ENCODE measurements at regions not wholly inside any gene's neighbourhood (a gene's known extent, or its start where the extent isn't known, plus 50 kb on each side); places are given as distances from the start of the nearest gene placed in this dataset.

- Histone ChIP-seq H3K36me3 (no peaks in the 10 kb centered on the region), H3K9me3 (no peaks in the 10 kb centered on the region), H3K27ac (no peak overlapping the region), H3K27me3 (no peaks in the 10 kb centered on the region), H3K4me3 (no peak overlapping the region), H3K4me1 (peaks cover 0 to 15% (median 5%) of the 10 kb centered on the region in 4 donors)
- no peak for DNase-seq
- no peak for TF ChIP-seq CTCF (IDR thresholded peaks at IDR 0.05)
- intact Hi-C loops (cut with DNase I; ENCODE audit: low total_unique reads) = no loop called here
Measured at GRCh38 chr2:181781078-181781786, 100.9 kb upstream of the NEUROD1 start.

DNA sequence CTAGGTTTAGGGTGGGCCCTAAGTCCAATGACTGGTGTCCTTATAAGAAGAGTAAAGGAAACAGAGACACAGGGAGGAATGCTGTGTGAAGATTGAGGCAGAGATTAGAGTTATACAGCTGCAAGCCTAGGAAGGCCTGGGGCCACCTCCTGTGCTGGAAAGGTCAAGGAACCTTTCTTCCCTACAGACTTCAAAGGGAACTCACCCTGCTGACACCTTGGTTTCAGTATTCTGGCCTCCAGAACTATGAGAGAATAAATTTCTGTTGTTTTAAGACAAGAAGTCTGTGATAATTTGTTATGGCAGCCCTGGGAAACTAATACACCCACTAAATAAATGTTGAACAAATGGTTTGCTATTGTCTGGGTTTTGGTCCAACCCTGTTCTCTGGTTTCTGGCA lies 102.3 kb upstream of the NEUROD1 start:
- no peak for DNase-seq
- peaks cover 0 to 15% (median 5%) of the 10 kb centered on the region in 4 donors for H3K4me1 ChIP-seq
- no peak for TF ChIP-seq CTCF (IDR thresholded peaks at IDR 0.05)
- H3K27ac ChIP-seq = no peak overlapping the region
- H3K9me3 ChIP-seq = no peaks in the 10 kb centered on the region
- H3K4me3 ChIP-seq = no peak overlapping the region
- no peaks in the 10 kb centered on the region for H3K27me3 ChIP-seq
- H3K36me3 ChIP-seq = no peaks in the 10 kb centered on the region
- intact Hi-C loops (cut with DNase I; ENCODE audit: low total_unique reads) = no loop called here

DNA sequence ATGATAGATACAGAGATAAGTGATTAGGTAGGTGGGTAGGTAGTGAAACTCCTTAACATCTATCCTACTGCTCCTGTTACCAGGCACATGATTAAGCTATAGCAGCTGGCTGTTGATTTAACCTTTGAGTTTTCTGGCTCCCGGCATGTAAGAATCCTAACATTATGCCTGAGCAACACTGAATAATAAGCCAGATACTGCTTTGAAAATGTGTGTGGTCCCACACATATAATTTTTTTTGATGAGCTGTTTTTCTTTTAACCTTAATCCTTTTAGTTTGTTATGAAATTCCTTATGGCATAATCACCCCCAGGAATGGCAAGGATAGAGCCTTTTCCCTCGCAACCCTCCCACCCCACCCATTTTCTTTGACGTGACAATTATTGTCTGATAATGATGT lies 104.2 kb upstream of the NEUROD1 start:
- intact Hi-C loops (cut with DNase I; ENCODE audit: low total_unique reads) = no loop called here
- Histone ChIP-seq H3K36me3 (no peaks in the 10 kb centered on the region), H3K27me3 (no peaks in the 10 kb centered on the region), H3K4me3 (no peak overlapping the region), H3K4me1 (peaks cover 0 to 9% (median 4%) of the 10 kb centered on the region in 4 donors), H3K9me3 (no peaks in the 10 kb centered on the region), H3K27ac (no peak overlapping the region)
- no peak for DNase-seq
- no peak for TF ChIP-seq CTCF (IDR thresholded peaks at IDR 0.05)

- intact Hi-C loops (cut with DNase I; ENCODE audit: low total_unique reads) = no loop called here
- H3K9me3 ChIP-seq = no peaks in the 10 kb centered on the region
- TF ChIP-seq CTCF (IDR thresholded peaks at IDR 0.05) = no peak
- H3K4me3 ChIP-seq = no peak overlapping the region
- no peak overlapping the region for H3K27ac ChIP-seq
- no peaks in the 10 kb centered on the region for H3K27me3 ChIP-seq
- no peak for DNase-seq
- no peaks in the 10 kb centered on the region for H3K36me3 ChIP-seq
- H3K4me1 ChIP-seq = no peaks in the 10 kb centered on the region
Measured at GRCh38 chr2:181785691-181786344, 105.5 kb upstream of the NEUROD1 start.

DNA sequence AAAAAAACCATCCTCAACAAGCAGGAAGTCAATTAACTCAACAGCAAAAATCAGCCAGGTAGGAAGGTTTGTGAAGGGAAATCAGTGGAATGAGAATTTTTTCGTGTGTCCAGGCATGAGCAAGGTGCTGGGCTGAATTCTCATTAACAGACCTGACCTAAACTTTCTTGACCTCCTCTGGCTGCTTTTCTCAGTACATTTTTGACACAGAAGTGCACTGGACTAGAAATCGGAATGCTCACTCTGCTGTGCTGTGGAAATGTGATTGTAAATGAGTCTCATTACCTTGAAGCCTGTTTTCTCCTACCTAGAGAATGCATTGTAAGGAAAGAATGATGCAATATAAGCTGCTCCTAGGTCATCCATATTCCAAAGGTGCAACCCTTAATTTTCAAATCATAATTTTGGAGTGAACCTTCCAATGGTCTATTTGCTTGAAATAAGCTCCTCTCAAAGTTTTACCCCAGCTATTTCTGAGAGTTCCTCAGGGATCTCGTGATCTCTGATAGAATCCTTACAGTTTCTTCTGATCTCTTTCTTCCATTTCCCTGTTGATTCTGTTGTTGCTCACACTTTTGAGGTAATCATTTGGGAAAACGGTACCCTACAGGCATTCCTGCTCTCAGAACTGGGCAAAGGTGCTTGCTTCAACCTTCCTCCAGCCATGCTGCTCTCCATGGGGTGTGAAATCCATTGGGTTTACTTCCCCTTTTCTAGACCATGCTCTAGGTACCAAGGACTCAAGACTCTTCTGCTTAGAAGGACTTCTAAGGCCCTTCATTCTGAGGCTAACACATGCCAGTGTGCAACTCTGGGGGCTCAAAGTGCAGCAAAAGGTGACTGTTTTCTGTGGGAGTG lies 104.9 kb upstream of the ITPRID2 start:
- Histone ChIP-seq H3K9me3 (no peaks in the 10 kb centered on the region), H3K27ac (no peak overlapping the region), H3K36me3 (no peaks in the 10 kb centered on the region), H3K27me3 (no peaks in the 10 kb centered on the region), H3K4me3 (no peak overlapping the region), H3K4me1 (no peaks in the 10 kb centered on the region)
- no peak for TF ChIP-seq CTCF (IDR thresholded peaks at IDR 0.05)
- DNase-seq = no peak
- intact Hi-C loops (cut with DNase I; ENCODE audit: low total_unique reads) = no loop called here

Measured in tibial artery (tissue), 4 donors.